DOHH2 (cell line): ENCODE measurements at regions not wholly inside any gene's neighbourhood (a gene's known extent, or its start where the extent isn't known, plus 50 kb on each side); places are given as distances from the start of the nearest gene placed in this dataset.

Experiments used
- H3F3A ChIP-seq: fragments of 200-600 bp; sonication (generic), shearing (Covaris generic); 2 replicates; pipeline ENCODE4 v1.6.0; 2016; ENCODE audit warnings: antibody characterized with exemption, mild to moderate bottlenecking; ENCODE audit not compliant: control insufficient read depth, insufficient read depth
- H3K27ac ChIP-seq: fragments of 200-600 bp; sonication (generic); 2 replicates; pipeline ENCODE4 v1.5.1; 2014; ENCODE audit warnings: low read depth, mild to moderate bottlenecking, low read length, moderate library complexity
- H3K27me3 ChIP-seq: fragments of 200-600 bp; sonication (generic); 2 replicates; pipeline ENCODE4 v1.6.1; 2014; ENCODE audit warnings: mild to moderate bottlenecking, low read length, mixed read lengths; ENCODE audit not compliant: control insufficient read depth
- H3K36me3 ChIP-seq: fragments of 200-600 bp; sonication (generic); 2 replicates; pipeline ENCODE4 v1.6.1; 2014; ENCODE audit warnings: mild to moderate bottlenecking, low read length, moderate library complexity, mixed read lengths; ENCODE audit not compliant: control insufficient read depth
- H3K4me1 ChIP-seq: fragments of 200-600 bp; sonication (generic); 2 replicates; pipeline ENCODE4 v1.6.1; 2014; ENCODE audit warnings: mild to moderate bottlenecking, low read length, mixed read lengths; ENCODE audit not compliant: control insufficient read depth
- H3K4me2 ChIP-seq: fragments of 200-600 bp; sonication (generic); 2 replicates; pipeline ENCODE4 v1.6.0; 2014; ENCODE audit warnings: mild to moderate bottlenecking, low read length, moderate library complexity
- H3K4me3 ChIP-seq: fragments of 200-600 bp; sonication (generic); 2 replicates; pipeline ENCODE4 v1.5.1; 2014; ENCODE audit warnings: mild to moderate bottlenecking, low read length, mixed read lengths
- H3K79me2 ChIP-seq: fragments of 200-600 bp; sonication (generic); 2 replicates; pipeline ENCODE4 v1.6.1; 2014; ENCODE audit warnings: mild to moderate bottlenecking, low read length, mixed read lengths; ENCODE audit not compliant: control insufficient read depth
- H3K9me2 ChIP-seq: fragments of 200-600 bp; sonication (generic); replicated peaks from 2 replicates; pipeline ENCODE4 v1.6.1; 2014; ENCODE audit warnings: mild to moderate bottlenecking, low read length, mixed read lengths; ENCODE audit not compliant: control insufficient read depth
- H3K9me3 ChIP-seq: fragments of 200-600 bp; sonication (generic); 2 replicates; pipeline ENCODE4 v1.6.1; 2014; ENCODE audit warnings: antibody characterized with exemption, low read length, mixed read lengths; ENCODE audit not compliant: control insufficient read depth, insufficient read depth
- H4K20me1 ChIP-seq: fragments of 200-600 bp; sonication (generic); 2 replicates; pipeline ENCODE4 v1.6.0; 2014; ENCODE audit warnings: low read depth, mild to moderate bottlenecking, antibody characterized with exemption, low read length, moderate library complexity; ENCODE audit not compliant: control insufficient read depth, insufficient read depth
- CTCF ChIP-seq: fragments of 200-600 bp; sonication (generic); IDR thresholded peaks from one replicate; pipeline ENCODE4 v1.5.1; 2014; ENCODE audit warnings: antibody characterized with exemption, mild to moderate bottlenecking, low read depth, low read length; ENCODE audit not compliant: poor library complexity, severe bottlenecking
- EZH2phosphoT487 ChIP-seq: fragments of 200-600 bp; sonication (generic); IDR thresholded peaks from 2 replicates; pipeline ENCODE4 v1.6.1; 2017; ENCODE audit warnings: borderline replicate concordance, mild to moderate bottlenecking, antibody characterized with exemption, low read length, moderate library complexity, mixed read lengths

- Histone ChIP-seq H3K9me3 (no peaks in the 10 kb centered on the region), H4K20me1 (no peaks in the 10 kb centered on the region), H3F3A (no peaks in the 10 kb centered on the region), H3K9me2 (no peaks in the 10 kb centered on the region), H3K4me1 (peaks cover 31% of the 10 kb centered on the region), H3K27me3 (no peaks in the 10 kb centered on the region), H3K4me3 (no peak overlapping the region), H3K36me3 (no peaks in the 10 kb centered on the region), H3K79me2 (no peaks in the 10 kb centered on the region), H3K4me2 (no peak overlapping the region), H3K27ac (no peak overlapping the region)
- TF ChIP-seq EZH2phosphoT487, result no peak
- no peak for TF ChIP-seq CTCF
Measured at GRCh38 chr15:66899555-66900350, 165.6 kb upstream of the SMAD3 start.

GRCh38 chr15:66900586-66901310 is 164.7 kb upstream of the SMAD3 start:
- TF ChIP-seq EZH2phosphoT487 (no peak), CTCF (no peak)
- Histone ChIP-seq H3K27ac (no peak overlapping the region), H3K9me2 (no peaks in the 10 kb centered on the region), H3K9me3 (no peaks in the 10 kb centered on the region), H3K36me3 (no peaks in the 10 kb centered on the region), H3F3A (no peaks in the 10 kb centered on the region), H3K27me3 (no peaks in the 10 kb centered on the region), H3K4me1 (peaks cover 31% of the 10 kb centered on the region), H3K79me2 (no peaks in the 10 kb centered on the region), H3K4me3 (no peak overlapping the region), H3K4me2 (no peak overlapping the region), H4K20me1 (no peaks in the 10 kb centered on the region)

GRCh38 chr15:66901336-66902100 is 163.9 kb upstream of the SMAD3 start:
- no peak overlapping the region for H3K27ac ChIP-seq
- no peak overlapping the region for H3K4me2 ChIP-seq

More at GRCh38 chr15:66901336-66902100, 163.9 kb upstream of the SMAD3 start:
- H3K36me3 ChIP-seq, result no peaks in the 10 kb centered on the region
- H3K4me3 ChIP-seq, result no peak overlapping the region
- H3K27me3 ChIP-seq, result no peaks in the 10 kb centered on the region
- no peaks in the 10 kb centered on the region for H3K79me2 ChIP-seq
- no peaks in the 10 kb centered on the region for H3F3A ChIP-seq
- H3K9me3 ChIP-seq, result 0 out of 2 replicates have a peak, but pooled peaks cover 6% of the 10 kb centered on the region
- no peaks in the 10 kb centered on the region for H3K9me2 ChIP-seq
- no peaks in the 10 kb centered on the region for H4K20me1 ChIP-seq
- no peak for TF ChIP-seq CTCF
- no peak for TF ChIP-seq EZH2phosphoT487
- H3K4me1 ChIP-seq, result peaks cover 31% of the 10 kb centered on the region
